ENCODE measurements at regions not wholly inside any gene's neighbourhood (a gene's known extent, or its start where the extent isn't known, plus 50 kb on each side); places are given as distances from the start of the nearest gene placed in this dataset.

- H3K79me2 ChIP-seq (ENCODE audit: control insufficient read depth, insufficient read depth, low read length), result no peaks in the 10 kb centered on the region
- no peak overlapping the region for H3K9ac ChIP-seq (ENCODE audit: control insufficient read depth, insufficient read depth, low read length)
- H3K4me3 ChIP-seq, result no peak overlapping the region
- DNase-seq (ENCODE audit: low read depth, low spot score) (no peak), ATAC-seq (no peak), FAIRE-seq (no peak)
- no peaks in the 10 kb centered on the region for H3K9me3 ChIP-seq (replicated peaks; ENCODE audit: control insufficient read depth, insufficient read depth, low read length)
- H2AFZ ChIP-seq (ENCODE audit: control insufficient read depth, low read depth, low read length), result no peak overlapping the region
- in situ Hi-C loops (cut with MboI) (no loop called here), intact Hi-C loops (cut with micrococcal nuclease; ENCODE audit: unreplicated experiment) (no loop called here)
- no peaks in the 10 kb centered on the region for H3K27me3 ChIP-seq (replicated peaks in 1 of 2; ENCODE audit: control insufficient read depth in 2 of 2, insufficient read depth in 2 of 2, low read length in 1 of 2)
- BruUV-seq (replicated peaks), result no TSS peak
- ChIA-PET SMC1A (ENCODE audit: uncharacterized antibody, unreplicated experiment) (no interaction called here), RAD21 (ENCODE audit: unreplicated experiment) (interaction anchor here (0.7 kb wide), 1 partner anchor 708 kb away, joined by 4 read pairs; no protein-coding TSS in a partner anchor), POLR2A (no interaction called here), CTCF (interaction anchor here (0.7 to 1.4 kb wide), 2 partner anchors 38 to 709 kb away, joined by 3 to 6 read pairs; no protein-coding TSS in a partner anchor)
- H3K36me3 ChIP-seq (ENCODE audit: control insufficient read depth in 2 of 2, insufficient read depth in 2 of 2, low read length in 1 of 2), result no peaks in the 10 kb centered on the region
- H3K27ac ChIP-seq (ENCODE audit: control insufficient read depth, insufficient read depth), result no peak overlapping the region
- no peaks in the 10 kb centered on the region for H3K4me1 ChIP-seq (ENCODE audit: control insufficient read depth, insufficient read depth, low read length)
- no peak overlapping the region for H3K4me2 ChIP-seq (ENCODE audit: control insufficient read depth, insufficient read depth)
- TF ChIP-seq POLR2AphosphoS2 (IDR thresholded peaks at IDR 0.05; ENCODE audit: low read depth, low read length), result no peak
- TF ChIP-seq ATF2 (IDR thresholded peaks at IDR 0.05; ENCODE audit: low read length), result no peak
- TF ChIP-seq CTCF (IDR thresholded peaks at IDR 0.05 in 2 of 3, conservative IDR thresholded peaks at IDR 0.05 in 1 of 3; ENCODE audit: control insufficient read depth in 2 of 3, extremely low read depth in 1 of 3, insufficient read depth in 1 of 3, low read depth in 3 of 3, low read length in 3 of 3), result peak in 1 of 3 experiments; percentile 5; a peak in 1 of 6 replicates
- no peaks in the 10 kb centered on the region for H4K20me1 ChIP-seq (ENCODE audit: control insufficient read depth, insufficient read depth)
These were observed 1157.3 kb upstream of the AGA start for GRCh38 chr4:178599521-178599920.

GRCh38 chr4:178602833-178603232 lies 1160.6 kb upstream of the AGA start:
- no peak for ATAC-seq
- Histone ChIP-seq H3K9ac (ENCODE audit: control insufficient read depth, insufficient read depth, low read length) (no peak overlapping the region), H4K20me1 (ENCODE audit: control insufficient read depth, insufficient read depth) (no peaks in the 10 kb centered on the region), H3K36me3 (ENCODE audit: control insufficient read depth in 2 of 2, insufficient read depth in 2 of 2, low read length in 1 of 2) (no peaks in the 10 kb centered on the region), H2AFZ (ENCODE audit: control insufficient read depth, low read depth, low read length) (no peak overlapping the region), H3K4me2 (ENCODE audit: control insufficient read depth, insufficient read depth) (no peak overlapping the region), H3K79me2 (ENCODE audit: control insufficient read depth, insufficient read depth, low read length) (no peaks in the 10 kb centered on the region), H3K9me3 (replicated peaks; ENCODE audit: control insufficient read depth, insufficient read depth, low read length) (no peaks in the 10 kb centered on the region), H3K4me3 (no peak overlapping the region), H3K27me3 (replicated peaks in 1 of 2; ENCODE audit: control insufficient read depth in 2 of 2, insufficient read depth in 2 of 2, low read length in 1 of 2) (no peaks in the 10 kb centered on the region), H3K27ac (ENCODE audit: control insufficient read depth, insufficient read depth) (no peak overlapping the region), H3K4me1 (ENCODE audit: control insufficient read depth, insufficient read depth, low read length) (no peaks in the 10 kb centered on the region)
- RAD21 ChIA-PET (ENCODE audit: unreplicated experiment), result no interaction called here
- POLR2A ChIA-PET, result no interaction called here
- no peak for FAIRE-seq
- CTCF ChIA-PET, result interaction anchor here (1.3 kb wide), 1 partner anchor 705 kb away, joined by 4 read pairs; no protein-coding TSS in a partner anchor
- WGBS (ENCODE audit: insufficient coverage, insufficient replicate concordance, low lambda C conversion rate, missing lambda C conversion rate), result 36% methylated on average over 2 of the region's 2 CpGs
- SMC1A ChIA-PET (ENCODE audit: uncharacterized antibody, unreplicated experiment), result no interaction called here
- intact Hi-C loops (cut with micrococcal nuclease; ENCODE audit: unreplicated experiment) (no loop called here), in situ Hi-C loops (cut with MboI) (no loop called here)
- no peak for DNase-seq (ENCODE audit: low read depth, low spot score)
- BruUV-seq (replicated peaks), result no TSS peak
- TF ChIP-seq CEBPB (IDR thresholded peaks at IDR 0.05; ENCODE audit: borderline replicate concordance in 1 of 2, low read depth in 2 of 2, low read length in 2 of 2) (no peak), BCL3 (IDR thresholded peaks at IDR 0.05; ENCODE audit: borderline replicate concordance, insufficient read depth, low read depth, low read length, poor library complexity, severe bottlenecking) (no peak), CEBPZ (IDR thresholded peaks at IDR 0.05; ENCODE audit: low read depth, low read length) (no peak), STAT3 (IDR thresholded peaks at IDR 0.05; ENCODE audit: low read depth, low read length) (no peak), ZNF24 (IDR thresholded peaks at IDR 0.05) (no peak), EGR1 (IDR thresholded peaks at IDR 0.05; ENCODE audit: borderline replicate concordance in 1 of 2, low read depth in 2 of 2, low read length in 2 of 2) (no peak)

Data from GM12878 (cell line).